ENCODE measurements at regions not wholly inside any gene's neighbourhood (a gene's known extent, or its start where the extent isn't known, plus 50 kb on each side); places are given as distances from the start of the nearest gene placed in this dataset.

GRCh38 chr15:67922971-67923945 is 83.4 kb upstream of the RNU6-1 start:
- H3K27me3 ChIP-seq (ENCODE audit: insufficient read depth), result no peaks in the 10 kb centered on the region
- no peak overlapping the region for H3K27ac ChIP-seq (ENCODE audit: low read depth)
- H3K9me3 Mint-ChIP-seq, result peaks cover 14% of the 10 kb centered on the region
- H3K9me2 ChIP-seq (ENCODE audit: insufficient read depth), result 0 out of 2 replicates have a peak, but pooled peaks cover 5% of the 10 kb centered on the region
- peaks cover 5% of the 10 kb centered on the region for H3K36me3 Mint-ChIP-seq (ENCODE audit: low read depth)
- peaks cover 3% of the 10 kb centered on the region; the same call in 1 of the 2 replicates for H3K36me3 ChIP-seq (ENCODE audit: insufficient read depth)
- H3K4me1 ChIP-seq (ENCODE audit: insufficient read depth), result no peaks in the 10 kb centered on the region
- peaks cover 8% of the 10 kb centered on the region; the same call in 2 of the 3 replicates for H3K4me1 Mint-ChIP-seq
- peaks cover 3% of the 10 kb centered on the region for H3K27me3 Mint-ChIP-seq (ENCODE audit: insufficient read depth, low read depth, poor library complexity)
- no peak overlapping the region for H3K4me3 Mint-ChIP-seq
- no peaks in the 10 kb centered on the region for H4K20me1 ChIP-seq (replicated peaks; ENCODE audit: insufficient read depth)
- H3K4me2 ChIP-seq, result no peak overlapping the region
- DNase-seq (ENCODE audit: low spot score) (no peak), ATAC-seq (no peak)
- H3K27ac Mint-ChIP-seq, result no peak overlapping the region
- H3K79me2 ChIP-seq (replicated peaks; ENCODE audit: insufficient read depth), result no peaks in the 10 kb centered on the region
- peak overlapping the region; percentile 81; the same call in 1 of the 2 replicates for H2AFZ ChIP-seq
- TF ChIP-seq REST (IDR thresholded peaks at IDR 0.05; ENCODE audit: unreplicated experiment), result no peak
- TF ChIP-seq JUNB (IDR thresholded peaks at IDR 0.05; ENCODE audit: unreplicated experiment), result no peak
- no peak for TF ChIP-seq EZH2phosphoT487 (IDR thresholded peaks at IDR 0.05; ENCODE audit: unreplicated experiment)
- H3F3A ChIP-seq (replicated peaks; ENCODE audit: low read depth), result no peaks in the 10 kb centered on the region
- H3K4me3 ChIP-seq, result no peak overlapping the region

GRCh38 chr15:67924359-67924974 is 84.6 kb upstream of the RNU6-1 start:
- no peaks in the 10 kb centered on the region for H3K79me2 ChIP-seq (replicated peaks; ENCODE audit: insufficient read depth)
- DNase-seq (ENCODE audit: low spot score), result no peak
- no peak overlapping the region for H3K4me2 ChIP-seq
- no peaks in the 10 kb centered on the region for H3F3A ChIP-seq (replicated peaks; ENCODE audit: low read depth)
- H3K4me1 Mint-ChIP-seq, result peaks cover 10% of the 10 kb centered on the region; the same call in 2 of the 3 replicates
- H3K27ac Mint-ChIP-seq, result no peak overlapping the region
- no peaks in the 10 kb centered on the region for H3K36me3 Mint-ChIP-seq (ENCODE audit: low read depth)
- no peak overlapping the region for H2AFZ ChIP-seq
- no peak overlapping the region for H3K4me3 Mint-ChIP-seq
- peaks cover 3% of the 10 kb centered on the region for H3K27me3 Mint-ChIP-seq (ENCODE audit: insufficient read depth, low read depth, poor library complexity)
- no peaks in the 10 kb centered on the region for H3K4me1 ChIP-seq (ENCODE audit: insufficient read depth)
- H3K4me3 ChIP-seq, result no peak overlapping the region
- no peak overlapping the region for H3K27ac ChIP-seq (ENCODE audit: low read depth)
- H3K9me3 Mint-ChIP-seq, result peaks cover 4% of the 10 kb centered on the region; the same call in 2 of the 3 replicates
- H4K20me1 ChIP-seq (replicated peaks; ENCODE audit: insufficient read depth), result no peaks in the 10 kb centered on the region
- ATAC-seq, result no peak
- H3K9me2 ChIP-seq (ENCODE audit: insufficient read depth), result 0 out of 2 replicates have a peak, but pooled peaks cover 5% of the 10 kb centered on the region
- no peaks in the 10 kb centered on the region for H3K27me3 ChIP-seq (ENCODE audit: insufficient read depth)
- no peaks in the 10 kb centered on the region for H3K36me3 ChIP-seq (ENCODE audit: insufficient read depth)
- TF ChIP-seq, protein P1, sequence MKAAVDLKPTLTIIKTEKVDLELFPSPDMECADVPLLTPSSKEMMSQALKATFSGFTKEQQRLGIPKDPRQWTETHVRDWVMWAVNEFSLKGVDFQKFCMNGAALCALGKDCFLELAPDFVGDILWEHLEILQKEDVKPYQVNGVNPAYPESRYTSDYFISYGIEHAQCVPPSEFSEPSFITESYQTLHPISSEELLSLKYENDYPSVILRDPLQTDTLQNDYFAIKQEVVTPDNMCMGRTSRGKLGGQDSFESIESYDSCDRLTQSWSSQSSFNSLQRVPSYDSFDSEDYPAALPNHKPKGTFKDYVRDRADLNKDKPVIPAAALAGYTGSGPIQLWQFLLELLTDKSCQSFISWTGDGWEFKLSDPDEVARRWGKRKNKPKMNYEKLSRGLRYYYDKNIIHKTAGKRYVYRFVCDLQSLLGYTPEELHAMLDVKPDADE (IDR thresholded peaks at IDR 0.05), result no peak
- TF ChIP-seq ZNF331 (CRISPR knock-in tag; IDR thresholded peaks at IDR 0.05; ENCODE audit: low read depth), result no peak
- TF ChIP-seq ZNF462 (CRISPR knock-in tag; IDR thresholded peaks at IDR 0.05), result no peak
- no peak for TF ChIP-seq NANOG (IDR thresholded peaks at IDR 0.05; ENCODE audit: borderline replicate concordance)
